HG02840 (cell line): ENCODE measurements at regions not wholly inside any gene's neighbourhood (a gene's known extent, or its start where the extent isn't known, plus 50 kb on each side); places are given as distances from the start of the nearest gene placed in this dataset.

ENCODE experiments used
- ATAC-seq: cut with Tn5 transposase; IDR thresholded peaks from one replicate; pipeline ENCODE4 v1.9.1; 2021; ENCODE audit warnings: mild to moderate bottlenecking, moderate library complexity, moderate number of reproducible peaks; ENCODE audit not compliant: unreplicated experiment, low FRiP score

DNA sequence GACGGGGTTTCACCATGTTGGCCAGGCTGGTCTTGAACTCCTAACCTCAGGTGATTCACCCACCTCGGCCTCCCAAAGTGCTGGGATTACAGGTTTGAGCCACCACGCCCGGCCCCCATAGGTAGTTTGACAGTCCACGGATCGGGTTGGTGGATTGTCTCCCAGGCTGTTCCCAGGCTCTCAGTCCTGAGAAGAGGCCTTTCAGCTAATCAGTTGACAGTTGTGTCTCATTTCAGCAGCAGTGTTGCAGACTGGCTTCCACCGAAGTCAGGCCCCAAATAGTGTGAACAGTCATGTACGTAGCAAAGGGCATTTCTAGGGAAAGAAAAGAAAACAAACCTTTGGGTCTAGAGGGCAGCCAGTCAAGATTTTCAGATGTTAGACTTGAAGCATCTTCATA is 102.4 kb upstream of the TLR3 start:
- no peak for ATAC-seq

DNA sequence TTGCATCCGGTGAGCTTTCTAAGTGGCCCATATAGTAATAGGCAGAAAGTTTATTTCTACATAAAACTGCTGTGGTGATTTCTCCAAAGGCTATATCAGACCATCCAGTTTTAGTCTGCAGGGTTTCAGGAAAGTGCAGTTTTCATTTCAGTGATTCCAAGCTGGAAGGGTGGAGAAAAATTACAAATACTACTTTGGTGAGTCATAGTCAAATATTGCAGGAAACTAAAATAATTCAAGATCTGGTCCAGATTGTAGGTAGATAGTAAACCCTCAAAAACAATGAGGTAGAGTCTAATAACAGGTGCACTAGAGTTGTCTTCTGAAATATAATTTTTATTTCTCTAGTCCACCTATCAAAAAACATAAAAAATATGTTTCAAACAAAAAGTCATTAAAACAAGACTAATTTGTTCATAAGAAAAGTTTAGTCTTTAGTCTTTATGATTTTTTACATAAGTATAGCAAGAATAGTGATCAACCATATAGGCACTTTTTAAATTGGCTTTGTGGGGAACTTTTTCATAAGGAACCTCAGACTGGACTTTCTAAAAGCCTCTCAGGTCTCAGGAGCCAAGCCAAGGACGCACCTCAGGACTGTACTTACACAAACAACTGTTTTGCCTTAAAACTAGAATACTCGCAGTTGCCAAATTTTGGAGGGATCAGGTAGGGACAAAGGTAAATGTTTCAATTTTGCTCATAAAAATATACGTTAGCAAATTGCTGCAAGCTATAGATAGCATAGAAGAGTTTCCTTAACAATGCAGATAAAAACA is 101.8 kb upstream of the TLR3 start:
- no peak for ATAC-seq

DNA sequence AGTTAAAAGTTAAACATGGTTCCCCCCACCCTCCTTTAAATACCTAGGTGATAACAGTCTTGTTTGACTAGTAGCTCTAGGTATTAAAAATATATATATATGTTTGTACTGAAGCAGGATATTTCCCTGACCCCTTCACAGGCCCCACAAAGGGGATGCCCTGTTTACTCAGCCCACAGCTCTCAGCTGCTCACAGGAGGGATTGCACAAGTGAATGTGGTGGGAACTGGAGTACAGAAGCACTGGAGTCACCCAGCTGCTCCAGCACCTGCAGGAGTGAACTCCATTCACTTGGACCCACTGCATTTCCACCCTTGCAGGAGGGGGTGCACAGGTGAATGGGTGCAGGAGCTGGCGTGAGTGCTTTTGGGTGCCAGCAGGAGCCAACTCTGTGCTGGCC is 99.3 kb upstream of the TLR3 start:
- ATAC-seq: no peak

DNA sequence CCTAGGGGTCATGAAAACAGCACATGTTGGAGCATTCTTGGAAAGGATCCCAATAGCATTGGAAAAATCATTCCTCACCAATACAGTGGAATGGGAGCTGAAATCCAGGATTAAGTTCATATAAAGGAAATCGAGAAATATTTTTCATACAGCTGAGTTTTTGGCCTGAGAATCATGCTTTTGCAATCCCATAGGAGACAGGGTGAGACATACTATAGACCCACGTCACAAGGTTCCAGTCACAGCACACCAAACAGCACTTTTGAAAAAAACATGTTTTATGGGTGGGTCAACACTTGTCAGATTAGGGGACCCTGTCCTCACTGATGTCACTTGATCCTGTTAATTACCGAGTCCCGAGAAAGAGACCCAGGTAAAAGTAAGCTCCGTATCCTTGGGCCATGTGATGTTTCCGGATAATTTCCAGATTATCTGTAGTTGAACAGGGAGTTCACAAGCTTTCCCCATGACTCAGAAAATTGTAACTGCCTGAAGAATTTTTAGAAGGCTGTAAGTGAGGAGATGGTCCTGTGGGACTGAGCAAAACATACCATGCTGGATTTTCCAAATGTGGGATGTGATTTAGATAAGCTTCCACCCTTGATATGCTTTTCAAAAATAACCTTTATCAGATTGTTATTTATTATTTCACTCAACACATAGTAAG is 80.9 kb upstream of the TLR3 start:
- no peak for ATAC-seq

DNA sequence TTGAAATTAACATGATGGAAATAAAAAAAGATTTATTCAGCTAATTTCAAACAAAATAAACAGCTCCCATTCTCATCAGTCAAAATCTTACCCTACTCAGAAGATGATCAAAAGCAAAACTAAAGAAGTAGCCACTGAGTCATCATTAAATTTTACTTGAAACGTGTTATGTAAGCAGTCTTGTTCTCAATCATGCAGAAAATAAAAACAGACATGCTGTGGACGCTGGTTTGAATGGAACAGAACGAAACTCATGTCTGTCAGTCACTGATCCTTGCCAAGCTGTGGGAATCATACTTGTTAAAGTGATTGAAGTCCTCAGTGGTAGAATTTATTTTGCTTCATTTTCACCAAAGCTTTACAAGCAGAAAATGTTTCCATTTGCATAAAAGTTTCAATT is 77.2 kb upstream of the TLR3 start:
- no peak for ATAC-seq

DNA sequence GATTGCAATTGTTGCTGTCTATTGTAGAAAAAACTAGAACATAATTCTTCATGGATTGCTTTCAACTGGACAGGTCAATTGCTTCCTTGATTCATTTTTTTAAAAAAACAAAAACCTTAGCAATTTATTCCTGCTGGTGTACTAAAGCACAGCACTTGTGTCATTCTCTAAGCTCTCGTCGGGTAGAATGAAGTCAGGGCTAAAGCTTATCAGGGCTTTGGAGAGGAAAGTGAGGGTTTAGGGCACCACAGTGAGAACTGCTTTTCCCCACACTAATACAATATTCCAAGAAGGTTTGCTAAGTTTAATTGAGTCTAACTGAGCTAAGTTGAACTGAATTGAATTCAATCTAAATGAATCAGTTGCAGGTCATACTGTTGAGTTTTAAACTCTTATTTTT is 76.4 kb upstream of the TLR3 start:
- ATAC-seq: no peak

DNA sequence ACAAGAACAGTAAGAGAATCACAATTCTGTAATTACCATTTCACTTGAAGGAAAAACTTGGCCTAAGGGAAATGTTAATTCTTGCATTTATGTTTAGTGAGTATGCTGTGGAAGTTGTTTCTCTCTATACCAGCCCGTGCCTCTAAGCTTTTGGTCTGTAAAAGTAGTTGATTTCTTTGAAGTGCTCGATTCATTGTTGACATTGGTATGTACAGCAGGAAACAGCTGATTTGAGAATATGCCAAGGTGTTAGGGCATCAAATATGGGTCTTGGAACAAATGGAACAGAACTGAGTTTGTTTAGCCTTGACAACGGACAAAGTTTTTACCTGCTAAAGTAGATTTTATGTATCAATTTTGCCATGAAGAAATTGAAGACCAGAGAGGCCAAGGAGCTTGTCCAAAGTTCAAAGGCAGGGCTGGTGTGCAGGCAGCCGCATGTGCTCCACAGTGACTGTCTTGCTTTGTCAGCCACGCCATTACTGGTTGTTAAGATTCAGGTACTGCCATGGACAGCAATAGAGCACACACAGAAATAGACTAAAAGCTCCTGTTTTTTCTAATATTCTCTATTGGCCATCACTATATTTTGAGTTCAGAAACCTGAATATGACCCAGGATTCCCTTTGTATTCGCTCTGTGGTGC is 75.5 kb upstream of the TLR3 start:
- ATAC-seq: no peak

DNA sequence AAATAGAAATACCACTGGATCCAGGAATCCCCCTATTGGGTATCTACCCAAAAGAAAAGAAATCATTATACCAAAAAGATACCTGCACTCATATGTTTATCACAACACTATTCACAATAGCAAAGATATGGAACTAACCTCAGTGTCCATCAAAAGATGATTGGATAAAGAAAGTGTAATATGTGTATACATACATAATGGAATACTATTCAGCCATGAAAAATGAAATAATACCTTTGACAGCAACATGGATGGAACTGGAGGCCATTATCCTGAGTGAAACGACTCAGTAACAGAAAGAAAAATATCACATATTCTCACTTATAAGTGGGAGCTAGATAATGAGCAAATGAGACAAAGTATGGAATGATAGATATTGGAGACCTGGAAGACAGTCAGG is 74.2 kb upstream of the TLR3 start:
- no peak for ATAC-seq

DNA sequence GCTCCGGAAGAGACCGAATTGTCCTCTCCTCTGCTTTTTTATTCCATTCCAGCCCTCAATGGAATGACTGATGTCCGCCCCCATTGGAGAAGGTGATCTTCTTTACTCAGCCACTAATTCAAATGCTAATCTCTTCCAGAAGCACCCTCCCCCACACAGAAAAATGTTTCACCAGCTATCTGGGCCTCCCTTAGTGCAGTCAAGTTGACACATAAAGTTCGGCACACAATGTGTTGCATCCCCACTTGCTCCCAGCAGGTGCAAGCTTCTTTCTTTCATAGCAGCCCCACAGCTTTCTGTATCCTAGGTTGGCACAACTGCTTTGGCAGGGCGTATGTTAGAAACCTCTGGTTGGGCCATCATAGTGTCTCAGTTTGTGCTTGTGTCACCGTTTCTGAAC is 73.3 kb upstream of the TLR3 start:
- ATAC-seq: no peak

DNA sequence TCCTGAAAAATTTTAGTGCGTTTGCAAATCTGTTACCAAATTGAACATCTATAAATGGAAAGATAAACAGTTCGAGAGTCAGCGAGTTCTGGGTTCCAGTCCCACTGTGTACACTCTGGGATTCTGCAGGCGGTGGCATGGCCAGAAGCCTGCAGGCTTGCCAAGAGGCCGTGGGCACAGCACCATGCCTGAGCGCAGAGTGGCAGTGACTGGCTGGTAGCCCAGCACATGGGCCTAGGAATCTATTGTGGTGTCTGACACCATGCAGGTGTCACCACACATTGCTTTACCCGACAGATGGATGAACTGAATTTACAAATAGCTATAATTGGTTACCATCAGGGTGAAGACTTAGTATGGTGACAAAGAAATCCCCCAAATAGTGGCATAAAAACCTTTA is 71.7 kb upstream of the TLR3 start:
- ATAC-seq: no peak

DNA sequence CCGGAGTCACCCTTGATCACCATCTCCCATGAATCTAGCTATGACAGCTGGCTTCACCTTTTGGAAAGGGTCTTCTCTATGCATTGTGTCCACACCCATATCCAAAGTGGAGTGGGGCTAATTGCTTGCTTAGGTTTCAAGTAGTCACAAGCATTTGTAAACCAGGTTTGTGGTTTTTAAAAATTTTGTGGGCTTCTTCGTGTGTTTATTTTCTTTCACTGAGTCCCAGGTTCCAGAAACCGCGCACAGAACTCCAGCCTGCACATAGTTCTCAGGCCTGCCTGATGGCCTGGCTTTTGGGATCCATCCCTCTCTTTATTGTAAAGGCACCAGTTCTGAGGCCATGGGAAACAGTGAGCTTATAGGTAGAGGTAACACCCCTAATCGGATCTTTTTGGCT is 70.2 kb upstream of the TLR3 start:
- ATAC-seq: no peak

DNA sequence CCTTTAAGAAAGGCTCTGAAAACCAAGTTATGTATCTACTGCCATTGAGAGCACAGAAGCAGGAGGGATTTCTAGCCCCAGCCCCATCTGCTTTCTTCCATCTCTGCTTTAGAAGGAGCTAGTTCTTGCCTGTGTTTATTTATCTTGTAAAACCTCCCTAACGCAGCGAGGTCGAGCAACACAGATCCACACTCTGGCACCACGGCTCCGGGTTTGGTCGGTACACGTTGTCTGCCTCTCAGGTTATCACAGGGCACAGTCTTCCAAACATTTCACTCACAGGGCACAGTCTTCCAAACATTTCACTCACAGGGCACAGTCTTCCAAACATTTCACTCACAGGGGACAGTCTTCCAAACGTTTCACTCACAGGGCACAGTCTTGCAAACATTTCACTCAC is 69.7 kb upstream of the TLR3 start:
- no peak for ATAC-seq

DNA sequence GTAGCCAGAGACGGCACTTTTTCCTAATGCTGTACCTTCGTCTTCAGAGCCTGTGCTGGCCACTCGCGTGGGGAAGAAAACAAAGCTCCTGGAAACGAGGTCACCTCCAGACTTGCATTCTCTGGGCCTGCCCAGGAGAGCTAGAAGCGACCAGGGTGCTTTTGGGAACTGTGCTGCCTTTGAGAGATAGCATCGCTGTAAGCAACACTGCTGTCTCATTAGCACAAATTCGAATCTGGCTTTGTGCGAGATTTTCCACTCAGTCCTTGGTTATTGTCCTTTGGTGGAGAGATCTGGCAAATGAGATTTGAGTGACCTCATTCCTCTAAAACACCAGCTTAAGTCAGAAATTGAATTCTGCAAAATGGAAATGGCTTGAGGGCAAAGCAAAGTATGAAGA is 66.1 kb upstream of the TLR3 start:
- ATAC-seq: no peak

DNA sequence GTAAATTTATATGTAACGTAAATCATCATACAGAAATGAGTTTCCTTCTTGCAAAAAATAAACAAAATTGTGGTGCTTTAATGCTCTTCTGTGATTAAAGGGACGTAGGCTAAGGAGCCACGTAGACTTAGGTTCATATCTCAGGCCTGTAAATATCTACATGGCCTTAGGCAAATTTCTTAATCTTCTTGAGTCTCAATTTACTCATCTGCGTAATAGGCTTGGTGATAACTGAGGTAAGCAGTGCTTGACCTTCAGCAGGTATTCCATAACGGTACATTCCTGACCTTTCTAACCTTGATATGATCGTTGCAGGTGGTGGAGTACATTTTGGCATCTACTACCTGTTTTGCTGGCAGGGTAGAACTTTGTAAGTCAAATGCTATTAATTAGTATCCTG is 65.2 kb upstream of the TLR3 start:
- ATAC-seq: no peak

DNA sequence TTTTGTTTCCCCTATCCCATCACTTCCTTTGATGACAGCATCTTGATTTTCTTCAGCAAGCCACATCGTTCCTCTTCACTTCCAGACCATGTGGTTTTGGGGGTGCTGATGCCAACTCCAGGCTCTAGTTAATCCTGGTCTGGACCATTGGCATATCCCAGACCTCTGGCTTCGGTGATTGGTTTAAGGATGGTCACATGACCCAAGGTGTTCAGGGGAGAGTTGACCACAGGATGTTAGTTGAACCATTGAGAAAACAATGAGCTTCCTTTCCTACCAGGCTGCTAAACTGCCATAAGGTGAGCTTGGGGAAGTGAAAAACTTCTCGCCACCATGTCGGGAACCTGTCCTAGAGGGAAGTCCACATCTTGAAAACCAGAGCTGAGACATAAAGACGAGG is 60.9 kb upstream of the TLR3 start:
- no peak for ATAC-seq

DNA sequence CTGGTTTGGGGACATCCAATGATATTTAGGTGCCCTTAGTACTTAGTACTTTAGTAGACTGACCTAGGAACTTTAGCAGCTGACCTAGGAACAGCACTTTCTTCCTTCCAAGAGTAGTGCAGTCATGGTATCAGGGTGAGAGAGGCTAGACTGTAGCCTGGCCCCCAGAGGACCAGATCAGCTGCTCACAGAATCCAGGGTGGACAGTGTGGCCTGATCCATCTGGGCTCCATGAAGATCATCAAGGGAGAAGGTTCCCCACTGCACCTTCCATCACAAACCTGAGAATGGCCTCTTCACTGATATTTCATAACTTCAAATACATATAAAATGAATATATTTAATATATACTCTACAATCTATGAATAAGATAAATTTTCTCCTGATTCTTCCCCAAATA is 59.0 kb upstream of the TLR3 start:
- ATAC-seq: no peak

DNA sequence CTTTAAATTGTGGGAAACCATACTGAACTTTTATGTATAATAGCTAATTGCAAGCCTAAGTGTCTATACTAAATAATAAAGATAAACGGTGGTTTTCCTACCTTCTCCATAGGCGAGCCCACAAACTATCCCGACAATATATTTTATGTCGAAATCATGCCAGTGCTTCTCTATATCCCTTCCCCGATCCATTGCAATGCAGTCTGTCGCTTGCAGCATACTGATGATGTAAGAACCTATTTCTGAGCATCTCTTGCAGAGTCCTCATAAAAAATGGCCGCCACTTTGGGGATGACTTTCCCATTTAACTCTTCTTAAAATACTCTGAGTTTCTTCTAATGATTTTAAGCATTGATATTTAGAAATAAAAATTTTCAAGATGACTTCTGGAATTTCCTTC is 58.1 kb upstream of the TLR3 start:
- ATAC-seq: no peak

DNA sequence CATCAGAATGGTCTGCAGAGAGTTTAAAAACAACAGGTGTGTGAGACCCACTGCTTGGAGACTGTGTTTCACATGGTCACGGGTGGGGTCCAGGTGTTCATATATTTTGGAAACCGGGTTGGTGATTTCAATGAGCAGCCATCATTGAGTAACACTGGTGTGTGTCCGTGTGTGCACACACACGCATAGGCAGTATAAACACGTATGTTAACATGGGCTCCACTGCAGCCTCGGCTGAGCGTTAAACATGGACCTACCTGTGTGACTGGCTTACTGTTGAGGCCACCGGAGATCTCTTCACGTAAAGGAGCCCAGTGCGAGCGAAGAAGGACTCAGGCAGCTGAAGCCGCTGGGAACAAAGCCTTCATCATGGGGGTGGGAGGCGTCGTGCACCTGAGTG is 56.9 kb upstream of the TLR3 start:
- ATAC-seq: no peak

DNA sequence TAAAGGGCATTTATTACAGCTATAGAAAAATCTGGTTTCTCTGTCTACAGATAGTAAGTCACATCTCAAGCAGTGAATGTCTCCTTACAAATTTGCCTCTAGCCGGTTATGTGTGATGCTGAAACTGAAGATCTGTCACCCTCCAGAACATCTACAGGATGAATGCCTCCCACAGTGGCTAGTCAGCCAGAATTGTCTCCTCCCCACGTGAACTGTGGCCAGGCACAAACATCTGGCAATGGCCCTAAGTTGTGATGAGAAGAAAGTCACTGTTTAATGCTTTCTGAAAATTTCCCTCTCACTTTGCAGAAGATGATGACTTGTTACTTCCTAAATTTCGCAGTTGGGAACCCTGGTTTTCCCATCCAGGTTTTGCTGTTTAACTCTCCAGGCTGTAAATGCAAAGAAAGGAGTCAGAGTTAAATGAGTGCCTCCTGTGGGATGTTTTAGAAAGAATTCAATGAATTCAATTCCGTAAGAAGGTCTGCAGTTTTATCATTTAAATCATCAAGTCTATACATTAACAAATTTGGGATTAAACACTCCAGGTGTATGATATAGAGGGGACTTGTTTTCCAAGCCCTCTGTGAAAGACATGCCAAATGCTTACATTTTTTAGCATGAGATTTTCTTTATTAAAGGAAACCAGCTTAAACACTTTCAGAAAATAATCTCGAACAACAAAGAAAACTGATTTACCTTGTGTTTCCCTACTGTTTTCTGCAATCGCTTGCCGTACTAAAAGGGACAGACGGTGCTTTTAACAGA is 55.4 kb upstream of the TLR3 start:
- no peak for ATAC-seq

DNA sequence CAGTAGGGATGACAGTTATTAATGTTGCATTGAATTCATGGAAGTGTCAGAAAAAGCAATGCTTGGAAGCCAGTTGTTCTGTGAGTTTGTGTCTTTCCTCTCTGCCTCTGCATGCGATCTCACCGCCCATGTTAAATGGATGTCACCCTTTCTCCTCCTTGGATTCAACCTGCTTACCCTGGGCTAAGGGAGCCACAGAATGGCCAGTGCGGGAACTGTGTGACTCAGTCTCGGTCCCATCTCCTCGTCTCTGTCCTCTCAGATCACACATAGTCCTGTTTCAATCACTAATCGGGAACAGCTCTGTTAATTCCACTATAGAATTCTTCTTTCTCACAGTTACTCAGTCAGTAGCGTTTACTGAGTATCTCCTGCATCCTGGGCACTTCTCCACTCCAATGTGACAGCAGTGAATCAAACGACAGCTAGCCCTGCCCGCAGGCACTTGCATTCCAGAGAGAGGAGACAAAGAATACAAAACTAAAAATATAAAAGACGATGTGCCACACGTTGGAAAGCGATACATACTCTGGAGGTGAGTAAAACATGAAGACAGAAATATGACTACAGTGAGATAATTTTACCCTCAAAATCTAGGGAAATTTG is 53.6 kb upstream of the TLR3 start:
- ATAC-seq: no peak

DNA sequence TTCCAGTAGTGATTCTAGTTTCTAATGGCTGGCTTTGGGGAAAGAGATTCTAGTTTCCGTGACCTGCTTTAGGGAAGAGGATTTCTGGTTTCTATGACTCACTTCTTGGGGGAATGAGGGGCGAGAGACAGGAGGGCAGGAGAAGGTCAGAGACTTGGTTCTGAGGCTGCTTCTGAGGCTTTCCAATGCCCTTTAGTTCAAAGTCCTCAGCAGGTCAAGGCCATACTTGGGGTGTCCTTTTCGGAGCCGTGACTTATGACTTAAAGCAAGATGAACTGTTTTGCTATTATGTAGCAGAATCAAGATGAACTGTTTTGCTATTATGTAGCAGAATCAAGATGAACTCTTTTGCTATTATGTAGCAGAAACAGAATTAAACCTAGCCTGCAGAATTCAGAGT is 52.2 kb upstream of the TLR3 start:
- no peak for ATAC-seq
